Tibial artery (tissue), 4 donors: ENCODE measurements at regions not wholly inside any gene's neighbourhood (a gene's known extent, or its start where the extent isn't known, plus 50 kb on each side); places are given as distances from the start of the nearest gene placed in this dataset.

Experiments used
- DNase-seq, 2 donors: peaks; one replicate each; pipeline ENCODE4 v3.0.0-alpha.2; 2019
- H3K27ac ChIP-seq, 2 donors: fragments of 200-600 bp; sonication (generic) in 1 of 2; 1 replicate in 1 of 2; 2 replicates in 1 of 2; pipeline ENCODE4 v1.5.1; 2018 to 2019; ENCODE audit warnings: mild to moderate bottlenecking in 1 of 2
- H3K27me3 ChIP-seq, 2 donors: fragments of 200-600 bp; sonication (generic) in 1 of 2; one replicate each; pipeline versions ENCODE4 v1.5.1 to v1.6.0; 2016 to 2019
- H3K36me3 ChIP-seq, 3 donors: fragments of 200-600 bp; sonication (generic) in 2 of 3; one replicate each; pipeline ENCODE4 v1.5.1; 2016 to 2019; ENCODE audit warnings: mild to moderate bottlenecking in 2 of 3
- H3K4me1 ChIP-seq, 4 donors: fragments of 200-600 bp; sonication (generic) in 2 of 4; 1 replicate in 3 of 4; 2 replicates in 1 of 4; pipeline ENCODE4 v1.5.1; 2016 to 2019
- H3K4me3 ChIP-seq, 2 donors: fragments of 200-600 bp; sonication (generic) in 1 of 2; 1 replicate in 1 of 2; 2 replicates in 1 of 2; pipeline ENCODE4 v1.5.1; 2018 to 2019; ENCODE audit warnings: mild to moderate bottlenecking in 2 of 2
- H3K9me3 ChIP-seq, 3 donors: fragments of 200-600 bp; sonication (generic) in 1 of 3; one replicate each; pipeline ENCODE4 v1.5.1; 2016 to 2019
- CTCF ChIP-seq, 2 experiments: fragments of 200-600 bp in 1 of 2; fragments of 450-650 bp in 1 of 2; IDR thresholded peaks; one replicate each; pipeline ENCODE4 v1.5.1; 2017 to 2019; ENCODE audit warnings: antibody characterized with exemption in 2 of 2, mild to moderate bottlenecking in 1 of 2, moderate library complexity in 1 of 2
- intact Hi-C: fragments of 100-400 bp; cut with DNase I; formaldehyde crosslinking; loops from one replicate; pipeline ENCODE4 v1.15.0; 2023; ENCODE audit warnings: low total_unique reads

- no peak for DNase-seq
- no peaks in the 10 kb centered on the region for H3K27me3 ChIP-seq
- no peaks in the 10 kb centered on the region for H3K9me3 ChIP-seq
- H3K27ac ChIP-seq, result no peak overlapping the region
- TF ChIP-seq CTCF (IDR thresholded peaks at IDR 0.05), result no peak
- intact Hi-C loops, result no loop called here
- no peak overlapping the region for H3K4me3 ChIP-seq
- no peaks in the 10 kb centered on the region for H3K4me1 ChIP-seq
- H3K36me3 ChIP-seq, result no peaks in the 10 kb centered on the region
Observed at GRCh38 chr3:700514-700913, 392.3 kb upstream of the CNTN6 start.

- intact Hi-C loops, result no loop called here
- no peak for TF ChIP-seq CTCF (IDR thresholded peaks at IDR 0.05)
- no peaks in the 10 kb centered on the region for H3K9me3 ChIP-seq
- DNase-seq, result no peak
- H3K27ac ChIP-seq, result no peak overlapping the region
- H3K4me1 ChIP-seq, result no peaks in the 10 kb centered on the region
- no peak overlapping the region for H3K4me3 ChIP-seq
- no peaks in the 10 kb centered on the region for H3K36me3 ChIP-seq
- no peaks in the 10 kb centered on the region for H3K27me3 ChIP-seq
Observed at GRCh38 chr3:707041-707440, 385.8 kb upstream of the CNTN6 start.

GRCh38 chr3:713006-713621 lies 379.7 kb upstream of the CNTN6 start:
- Histone ChIP-seq H3K4me3 (no peak overlapping the region), H3K9me3 (peaks cover 0 to 4% (median 0%) of the 10 kb centered on the region in 3 donors), H3K27me3 (no peaks in the 10 kb centered on the region), H3K4me1 (no peaks in the 10 kb centered on the region), H3K36me3 (no peaks in the 10 kb centered on the region), H3K27ac (no peak overlapping the region)
- TF ChIP-seq CTCF (IDR thresholded peaks at IDR 0.05), result no peak
- no peak for DNase-seq
- intact Hi-C loops, result no loop called here

- Histone ChIP-seq H3K9me3 (peaks cover 0 to 6% (median 0%) of the 10 kb centered on the region in 3 donors), H3K36me3 (no peaks in the 10 kb centered on the region), H3K4me3 (no peak overlapping the region), H3K27me3 (no peaks in the 10 kb centered on the region), H3K27ac (no peak overlapping the region), H3K4me1 (no peaks in the 10 kb centered on the region)
- TF ChIP-seq CTCF (IDR thresholded peaks at IDR 0.05), result no peak
- intact Hi-C loops, result no loop called here
- DNase-seq, result no peak
Observed at GRCh38 chr3:713947-714620, 378.7 kb upstream of the CNTN6 start.

GRCh38 chr3:721086-721485 lies 371.7 kb upstream of the CNTN6 start:
- no peak for DNase-seq
- no peak overlapping the region for H3K4me3 ChIP-seq
- H3K27ac ChIP-seq, result no peak overlapping the region
- H3K9me3 ChIP-seq, result peaks cover 0 to 6% (median 0%) of the 10 kb centered on the region in 3 donors
- no peak for TF ChIP-seq CTCF (IDR thresholded peaks at IDR 0.05)
- H3K27me3 ChIP-seq, result no peaks in the 10 kb centered on the region
- H3K36me3 ChIP-seq, result no peaks in the 10 kb centered on the region
- intact Hi-C loops, result no loop called here
- no peaks in the 10 kb centered on the region for H3K4me1 ChIP-seq
